CD14-positive monocyte (primary cell): ENCODE measurements at regions not wholly inside any gene's neighbourhood (a gene's known extent, or its start where the extent isn't known, plus 50 kb on each side); places are given as distances from the start of the nearest gene placed in this dataset.

ENCODE experiments used
- DNase-seq, 3 donors: peaks; one replicate each; pipeline ENCODE4 v3.0.0-alpha.2; 2011 to 2022
- H2AFZ ChIP-seq: 2 replicates; pipeline ENCODE4 v1.6.0; 2012; ENCODE audit warnings: mild to moderate bottlenecking, low read depth, low read length, inconsistent platforms; ENCODE audit not compliant: insufficient read depth, poor library complexity, severe bottlenecking
- H3K27ac ChIP-seq, 2 donors: 1 replicate in 1 of 2; 2 replicates in 1 of 2; pipeline ENCODE4 v1.5.1; 2012 to 2013; ENCODE audit warnings: low read length in 2 of 2, control low read depth in 1 of 2, inconsistent platforms in 1 of 2, low read depth in 1 of 2, mild to moderate bottlenecking in 1 of 2
- H3K27me3 ChIP-seq, 2 donors: one replicate each; pipeline versions ENCODE4 v1.6.0 to v1.6.1; 2011 to 2013; ENCODE audit warnings: low read length in 2 of 2; ENCODE audit not compliant: control insufficient read depth in 2 of 2, insufficient read depth in 2 of 2
- H3K36me3 ChIP-seq, 2 donors: replicated peaks in 1 of 2; 1 replicate in 1 of 2; 2 replicates in 1 of 2; pipeline versions ENCODE4 v1.5.1 to v1.6.1; 2012 to 2013; ENCODE audit warnings: low read length in 2 of 2, control low read depth in 1 of 2, inconsistent platforms in 1 of 2, mild to moderate bottlenecking in 1 of 2; ENCODE audit not compliant: insufficient read depth in 2 of 2, control insufficient read depth in 1 of 2
- H3K4me1 ChIP-seq, 2 donors: 1 replicate in 1 of 2; 2 replicates in 1 of 2; pipeline versions ENCODE4 v1.5.1 to v1.6.1; 2012 to 2013; ENCODE audit warnings: low read length in 2 of 2, control low read depth in 1 of 2, inconsistent platforms in 1 of 2, mild to moderate bottlenecking in 1 of 2, moderate library complexity in 1 of 2; ENCODE audit not compliant: insufficient read depth in 2 of 2, control insufficient read depth in 1 of 2
- H3K4me2 ChIP-seq: replicated peaks from 2 replicates; pipeline ENCODE3; 2012; ENCODE audit warnings: low read length, moderate library complexity, mild to moderate bottlenecking; ENCODE audit not compliant: poor library complexity, severe bottlenecking; ENCODE audit errors: extremely low read depth
- H3K4me3 ChIP-seq, 3 experiments: fragments of 200-600 bp in 1 of 3; sonication (generic) in 1 of 3; replicated peaks in 1 of 3; 1 replicate in 2 of 3; 2 replicates in 1 of 3; pipeline ENCODE4 v1.5.1; 2011 to 2013; ENCODE audit warnings: low read length in 3 of 3, mild to moderate bottlenecking in 3 of 3, control low read depth in 2 of 3, low read depth in 2 of 3, inconsistent platforms in 1 of 3, moderate library complexity in 1 of 3
- H3K79me2 ChIP-seq: 2 replicates; pipeline ENCODE4 v1.6.0; 2012; ENCODE audit warnings: mild to moderate bottlenecking, control low read depth, inconsistent platforms, low read length, moderate library complexity; ENCODE audit not compliant: insufficient read depth
- H3K9ac ChIP-seq: 2 replicates; pipeline ENCODE4 v1.6.0; 2017; ENCODE audit warnings: low read length, mild to moderate bottlenecking; ENCODE audit not compliant: insufficient read depth, poor library complexity, severe bottlenecking
- H3K9me3 ChIP-seq, 2 donors: replicated peaks in 1 of 2; 1 replicate in 1 of 2; 2 replicates in 1 of 2; pipeline versions ENCODE4 v1.5.1 to v1.6.1; 2012 to 2013; ENCODE audit warnings: low read length in 2 of 2, control low read depth in 1 of 2; ENCODE audit not compliant: control insufficient read depth in 1 of 2, insufficient read depth in 1 of 2
- H4K20me1 ChIP-seq: 2 replicates; pipeline ENCODE4 v1.6.0; 2012; ENCODE audit warnings: mild to moderate bottlenecking, low read length, control low read depth, moderate library complexity; ENCODE audit not compliant: insufficient read depth
- H3K27ac Mint-ChIP-seq, 7 donors: one replicate each; pipeline ENCODE4 v1.8.0; 2020; ENCODE audit warnings: mild to moderate bottlenecking in 7 of 7, mixed read lengths in 7 of 7, moderate library complexity in 6 of 7, inconsistent platforms in 2 of 7
- H3K27me3 Mint-ChIP-seq, 3 donors: one replicate each; pipeline ENCODE4 v1.8.0; 2021 to 2022; ENCODE audit warnings: low read depth in 3 of 3, mild to moderate bottlenecking in 3 of 3, mixed read lengths in 3 of 3, moderate library complexity in 3 of 3, inconsistent platforms in 1 of 3
- H3K36me3 Mint-ChIP-seq, 2 donors: one replicate each; pipeline ENCODE4 v1.8.0; 2020; ENCODE audit warnings: mixed read lengths in 2 of 2, inconsistent platforms in 1 of 2, mild to moderate bottlenecking in 1 of 2
- H3K4me1 Mint-ChIP-seq: one replicate; pipeline ENCODE4 v1.8.0; 2020; ENCODE audit warnings: mild to moderate bottlenecking, mixed read lengths
- H3K4me3 Mint-ChIP-seq, 2 donors: one replicate each; pipeline ENCODE4 v1.8.0; 2020; ENCODE audit warnings: mild to moderate bottlenecking in 2 of 2, mixed read lengths in 2 of 2, moderate library complexity in 1 of 2
- H3K9me3 Mint-ChIP-seq, 7 donors: one replicate each; pipeline ENCODE4 v1.8.0; 2020 to 2022; ENCODE audit warnings: mixed read lengths in 7 of 7, mild to moderate bottlenecking in 6 of 7, moderate library complexity in 6 of 7, inconsistent platforms in 2 of 7
- CTCF ChIP-seq: fragments of 200-600 bp; IDR thresholded peaks from one replicate; pipeline ENCODE4 v1.8.0; 2022; ENCODE audit warnings: antibody characterized with exemption, mild to moderate bottlenecking
- WGBS: methylation state at CpG from one replicate; pipeline ENCODE4 v1.1.5; 2013; ENCODE audit warnings: missing lambda C conversion rate; ENCODE audit not compliant: insufficient coverage; 5-methylcytosine and 5-hydroxymethylcytosine counted together
- intact Hi-C, 2 donors: fragments of 100-400 bp; cut with micrococcal nuclease; formaldehyde crosslinking; loops; one replicate each; pipeline versions ENCODE4 v1.15.0 to v1.15.1; 2023

DNA sequence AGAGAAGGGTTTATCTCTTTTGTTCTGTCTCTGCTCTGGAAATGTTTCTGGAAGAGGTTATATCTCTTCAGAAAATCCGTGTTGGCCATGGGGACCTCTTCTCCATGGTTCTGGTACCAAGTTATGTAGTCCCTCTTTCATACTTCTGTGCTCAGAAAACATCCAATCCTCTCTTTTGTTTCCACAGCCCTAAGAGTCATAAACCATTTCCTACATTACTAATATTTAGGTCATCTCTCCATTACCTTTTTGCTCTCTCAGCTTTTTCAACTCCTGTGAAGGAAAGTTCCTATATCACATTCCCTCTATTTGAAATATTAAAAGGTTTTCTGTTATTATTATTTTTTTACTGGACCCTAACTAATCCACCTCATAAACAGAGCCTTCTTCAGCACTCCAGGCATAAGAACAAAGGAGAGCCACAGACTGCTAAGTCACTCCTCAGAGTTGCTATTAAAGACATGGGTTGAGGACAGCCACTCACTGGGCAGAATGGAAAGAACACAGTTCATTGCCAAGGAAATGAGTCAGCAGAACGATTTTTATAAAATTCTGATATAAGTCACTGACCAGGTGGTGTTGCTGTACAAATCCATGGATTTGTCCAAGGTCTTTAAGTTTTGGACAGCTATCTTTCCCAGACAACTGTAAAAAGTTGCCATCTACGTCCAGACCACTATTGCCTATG is 122.4 kb upstream of the NPY2R start:
- DNase-seq, result no peak
- Mint-ChIP-seq H3K4me1 (no peaks in the 10 kb centered on the region), H3K36me3 (no peaks in the 10 kb centered on the region), H3K4me3 (no peak overlapping the region), H3K9me3 (no peaks in the 10 kb centered on the region), H3K27ac (no peak overlapping the region), H3K27me3 (no peaks in the 10 kb centered on the region)
- Histone ChIP-seq H3K9me3 (no peaks in the 10 kb centered on the region), H3K4me3 (no peak overlapping the region), H3K36me3 (no peaks in the 10 kb centered on the region), H3K27ac (no peak overlapping the region), H2AFZ (no peak overlapping the region), H3K79me2 (no peaks in the 10 kb centered on the region), H3K27me3 (no peaks in the 10 kb centered on the region), H3K9ac (no peak overlapping the region), H3K4me2 (no peak overlapping the region), H4K20me1 (no peaks in the 10 kb centered on the region), H3K4me1 (no peaks in the 10 kb centered on the region)
- TF ChIP-seq CTCF, result no peak
- 100% methylated on average over 1 of the region's 3 CpGs for WGBS
- intact Hi-C loops, result no loop called here

DNA sequence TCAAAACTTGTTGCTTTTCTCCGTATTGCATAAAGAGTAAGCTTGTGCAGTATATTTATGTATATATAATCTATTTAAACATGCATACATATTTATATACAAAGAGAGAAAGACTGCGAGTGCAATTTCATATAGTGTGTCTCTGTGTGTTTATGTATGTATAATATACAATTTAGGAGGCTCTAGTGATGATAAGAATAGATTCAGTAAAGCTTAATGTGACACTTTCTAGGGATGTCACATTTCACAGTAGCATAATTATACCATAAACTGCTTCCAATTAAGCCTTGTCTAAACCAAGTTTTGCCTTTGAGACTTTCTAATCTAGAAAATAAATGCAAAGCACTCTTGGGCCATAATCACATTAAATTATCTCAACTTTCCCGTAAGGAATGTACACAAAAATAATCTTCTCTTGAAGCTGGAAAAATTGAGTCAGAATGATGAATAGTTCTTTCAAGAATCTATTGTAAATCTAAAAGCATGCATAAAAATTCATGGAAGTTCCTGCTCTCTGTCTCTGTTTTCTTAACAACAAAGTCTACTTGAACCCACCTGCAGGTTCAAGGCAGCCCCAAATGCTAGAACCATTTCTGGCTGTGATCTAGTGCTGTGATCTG is 114.1 kb upstream of the NPY2R start:
- DNase-seq, result no peak
- intact Hi-C loops, result no loop called here
- no peak overlapping the region for H3K4me3 Mint-ChIP-seq
- no peak overlapping the region for H3K4me2 ChIP-seq
- H3K79me2 ChIP-seq, result no peaks in the 10 kb centered on the region
- no peak overlapping the region for H3K4me3 ChIP-seq
- H4K20me1 ChIP-seq, result no peaks in the 10 kb centered on the region
- no peaks in the 10 kb centered on the region for H3K36me3 Mint-ChIP-seq
- no peak overlapping the region for H3K27ac ChIP-seq
- no peaks in the 10 kb centered on the region for H3K36me3 ChIP-seq
- no peak overlapping the region for H2AFZ ChIP-seq
- no peak overlapping the region for H3K9ac ChIP-seq
- no peaks in the 10 kb centered on the region for H3K9me3 Mint-ChIP-seq
- no peaks in the 10 kb centered on the region for H3K9me3 ChIP-seq
- no peaks in the 10 kb centered on the region for H3K27me3 ChIP-seq
- no peak overlapping the region for H3K27ac Mint-ChIP-seq
- no peaks in the 10 kb centered on the region for H3K4me1 ChIP-seq
- no CpG with 5 or more reads among the region's 3 CpGs for WGBS
- H3K27me3 Mint-ChIP-seq, result peaks cover 0 to 2% (median 0%) of the 10 kb centered on the region in 3 donors
- no peaks in the 10 kb centered on the region for H3K4me1 Mint-ChIP-seq
- no peak for TF ChIP-seq CTCF
